ENCODE measurements at regions not wholly inside any gene's neighbourhood (a gene's known extent, or its start where the extent isn't known, plus 50 kb on each side); places are given as distances from the start of the nearest gene placed in this dataset.

DNA sequence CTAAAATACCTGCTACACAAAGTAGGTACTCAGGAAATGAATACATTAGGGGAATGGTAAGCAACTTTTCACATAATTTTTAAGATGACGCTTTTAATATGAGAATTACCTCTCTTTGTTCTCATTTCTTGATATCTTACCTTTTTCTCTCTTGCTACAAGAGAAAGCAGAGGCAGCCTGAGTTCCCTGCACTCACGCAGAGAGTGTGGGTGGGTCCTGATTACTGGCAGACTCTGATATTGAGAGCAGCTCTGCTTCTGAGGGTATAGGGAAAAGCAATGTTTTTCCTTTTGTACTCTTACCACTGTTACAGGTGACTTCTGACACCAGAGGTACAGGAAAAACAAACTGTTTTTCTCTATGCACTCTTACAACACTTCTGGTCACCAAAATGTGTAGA lies 420.2 kb upstream of the TMTC1 start (continued):
- TF ChIP-seq ZNF335 (tag by site-specific recombination; conservative IDR thresholded peaks at IDR 0.05) (no peak), ZNF157 (tag by site-specific recombination; IDR thresholded peaks at IDR 0.05) (no peak)

DNA sequence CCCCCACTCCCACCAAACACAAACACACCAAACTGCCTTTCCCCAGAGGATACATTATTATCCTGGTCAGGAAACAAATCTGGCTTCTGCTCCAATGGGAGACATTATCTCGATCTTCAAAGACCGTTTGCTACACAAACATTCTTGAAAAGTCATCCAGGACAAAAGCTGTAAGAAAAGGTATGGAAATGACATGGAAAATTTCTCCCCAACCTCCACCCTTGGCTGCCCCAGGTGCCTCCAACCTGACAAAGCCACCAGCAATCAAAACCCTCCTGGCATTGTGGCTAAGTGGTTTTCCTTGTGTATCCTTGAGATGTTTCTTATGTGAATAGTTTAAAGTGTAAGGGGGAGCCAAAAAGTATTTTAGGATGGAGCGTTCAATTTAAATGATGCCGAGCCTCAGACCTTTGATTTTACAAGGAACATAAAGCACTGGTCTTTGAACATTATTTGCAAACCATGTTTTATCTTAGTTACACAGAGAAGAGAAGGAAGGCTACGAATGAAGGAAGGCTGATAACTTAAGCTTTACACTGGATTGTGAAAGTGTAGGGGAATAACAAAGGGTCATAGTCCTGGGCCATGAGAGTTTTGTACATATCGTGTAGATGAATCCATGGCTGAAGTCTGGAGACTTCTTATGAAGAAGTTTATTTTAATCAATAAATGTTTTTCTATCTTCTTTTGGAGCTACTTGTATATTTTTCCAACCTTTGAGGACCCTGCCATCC lies 418.9 kb upstream of the TMTC1 start:
- Histone ChIP-seq H3K4me1 (ENCODE audit: control insufficient read depth, insufficient read depth, low read length) (no peaks in the 10 kb centered on the region), H3K36me3 (ENCODE audit: control insufficient read depth in 2 of 2, insufficient read depth in 1 of 2, low read length in 2 of 2) (no peaks in the 10 kb centered on the region), H3K4me3 (ENCODE audit: low read depth, low read length) (no peak overlapping the region), H3K27ac (ENCODE audit: extremely low read depth, low read depth, low read length) (no peak overlapping the region), H3K9me3 (ENCODE audit: control insufficient read depth, insufficient read depth, low read depth, low read length) (no peaks in the 10 kb centered on the region)
- ChIA-PET POLR2A (no interaction called here), CTCF (interaction anchor here (0.6 to 0.9 kb wide), 2 partner anchors 18 to 77 kb away, joined by 3 to 4 read pairs; no protein-coding TSS in a partner anchor)
- TF ChIP-seq, protein P1, sequence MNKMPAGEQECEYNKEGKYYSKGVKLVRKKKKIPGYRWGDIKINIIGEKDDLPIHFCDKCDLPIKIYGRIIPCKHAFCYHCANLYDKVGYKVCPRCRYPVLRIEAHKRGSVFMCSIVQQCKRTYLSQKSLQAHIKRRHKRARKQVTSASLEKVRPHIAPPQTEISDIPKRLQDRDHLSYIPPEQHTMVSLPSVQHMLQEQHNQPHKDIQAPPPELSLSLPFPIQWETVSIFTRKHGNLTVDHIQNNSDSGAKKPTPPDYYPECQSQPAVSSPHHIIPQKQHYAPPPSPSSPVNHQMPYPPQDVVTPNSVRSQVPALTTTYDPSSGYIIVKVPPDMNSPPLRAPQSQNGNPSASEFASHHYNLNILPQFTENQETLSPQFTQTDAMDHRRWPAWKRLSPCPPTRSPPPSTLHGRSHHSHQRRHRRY (tag by site-specific recombination; IDR thresholded peaks at IDR 0.05), result no peak
- TF ChIP-seq ZNF792 (tag by site-specific recombination; IDR thresholded peaks at IDR 0.05), result no peak
- no peak for TF ChIP-seq ZNF626 (tag by site-specific recombination; IDR thresholded peaks at IDR 0.05)
- no peak for TF ChIP-seq ZNF274 (IDR thresholded peaks at IDR 0.05; ENCODE audit: low read length)
- no peak for TF ChIP-seq ZNF274 (tag by site-specific recombination; IDR thresholded peaks at IDR 0.05; ENCODE audit: borderline replicate concordance)
- TF ChIP-seq ZNF521 (tag by site-specific recombination; IDR thresholded peaks at IDR 0.05), result no peak
- TF ChIP-seq ZFHX2 (tag by site-specific recombination; conservative IDR thresholded peaks at IDR 0.05), result no peak
- no peak for TF ChIP-seq ZNF146 (tag by site-specific recombination; IDR thresholded peaks at IDR 0.05)
- TF ChIP-seq ZNF473 (tag by site-specific recombination; IDR thresholded peaks at IDR 0.05), result no peak
- no peak for TF ChIP-seq HOXD13 (CRISPR knock-in tag; IDR thresholded peaks at IDR 0.05; ENCODE audit: borderline replicate concordance)
- TF ChIP-seq ZNF544 (tag by site-specific recombination; IDR thresholded peaks at IDR 0.05), result no peak
- TF ChIP-seq SP7 (tag by site-specific recombination; IDR thresholded peaks at IDR 0.05), result no peak
- no peak for TF ChIP-seq ZFP37 (tag by site-specific recombination; IDR thresholded peaks at IDR 0.05)
- TF ChIP-seq ZNF394 (tag by site-specific recombination; IDR thresholded peaks at IDR 0.05; ENCODE audit: borderline replicate concordance), result no peak
- TF ChIP-seq ZNF223 (tag by site-specific recombination; IDR thresholded peaks at IDR 0.05), result no peak
- no peak for TF ChIP-seq YY2 (tag by site-specific recombination; IDR thresholded peaks at IDR 0.05)
- TF ChIP-seq, protein P2, sequence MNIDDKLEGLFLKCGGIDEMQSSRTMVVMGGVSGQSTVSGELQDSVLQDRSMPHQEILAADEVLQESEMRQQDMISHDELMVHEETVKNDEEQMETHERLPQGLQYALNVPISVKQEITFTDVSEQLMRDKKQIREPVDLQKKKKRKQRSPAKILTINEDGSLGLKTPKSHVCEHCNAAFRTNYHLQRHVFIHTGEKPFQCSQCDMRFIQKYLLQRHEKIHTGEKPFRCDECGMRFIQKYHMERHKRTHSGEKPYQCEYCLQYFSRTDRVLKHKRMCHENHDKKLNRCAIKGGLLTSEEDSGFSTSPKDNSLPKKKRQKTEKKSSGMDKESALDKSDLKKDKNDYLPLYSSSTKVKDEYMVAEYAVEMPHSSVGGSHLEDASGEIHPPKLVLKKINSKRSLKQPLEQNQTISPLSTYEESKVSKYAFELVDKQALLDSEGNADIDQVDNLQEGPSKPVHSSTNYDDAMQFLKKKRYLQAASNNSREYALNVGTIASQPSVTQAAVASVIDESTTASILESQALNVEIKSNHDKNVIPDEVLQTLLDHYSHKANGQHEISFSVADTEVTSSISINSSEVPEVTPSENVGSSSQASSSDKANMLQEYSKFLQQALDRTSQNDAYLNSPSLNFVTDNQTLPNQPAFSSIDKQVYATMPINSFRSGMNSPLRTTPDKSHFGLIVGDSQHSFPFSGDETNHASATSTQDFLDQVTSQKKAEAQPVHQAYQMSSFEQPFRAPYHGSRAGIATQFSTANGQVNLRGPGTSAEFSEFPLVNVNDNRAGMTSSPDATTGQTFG (tag by site-specific recombination; IDR thresholded peaks at IDR 0.05; ENCODE audit: borderline replicate concordance), result no peak
- no peak for TF ChIP-seq PRDM1 (tag by site-specific recombination; IDR thresholded peaks at IDR 0.05)
- TF ChIP-seq ZNF266 (tag by site-specific recombination; IDR thresholded peaks at IDR 0.05; ENCODE audit: low read depth), result no peak

All from HEK293 (cell line).